ENCODE measurements at regions not wholly inside any gene's neighbourhood (a gene's known extent, or its start where the extent isn't known, plus 50 kb on each side); places are given as distances from the start of the nearest gene placed in this dataset.

DNA sequence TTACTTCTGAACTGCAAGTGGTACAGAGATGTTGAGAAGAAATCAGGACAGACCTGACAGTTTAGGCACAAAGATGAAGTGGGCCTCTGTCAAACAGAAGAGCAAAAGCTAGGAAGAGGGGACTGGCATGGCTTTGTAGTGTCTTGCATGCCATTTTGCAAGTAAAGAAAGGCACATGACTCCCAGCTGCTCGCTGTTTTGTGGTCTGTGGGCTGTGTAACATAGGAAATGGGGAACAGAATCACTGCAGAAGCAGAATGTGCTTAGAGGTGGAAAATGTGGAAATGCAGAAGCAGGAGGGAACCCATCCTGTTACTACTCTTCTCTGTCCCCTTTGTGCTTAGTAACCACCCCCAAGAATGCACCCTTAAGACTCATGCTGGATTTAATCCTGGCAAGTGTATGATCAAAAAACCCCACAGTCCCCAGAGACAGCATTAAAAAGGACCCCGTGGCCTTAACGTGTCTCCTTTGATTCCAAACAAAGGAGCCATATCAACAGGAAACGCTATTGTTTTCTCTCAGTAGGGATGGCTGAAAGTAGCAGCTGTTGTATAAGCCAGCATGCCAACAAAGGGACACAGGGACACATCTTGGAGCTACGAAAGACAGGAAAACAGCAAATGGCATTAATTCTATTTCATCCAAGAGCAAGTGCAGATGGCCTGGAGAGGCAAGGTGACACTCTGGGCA lies 177.6 kb upstream of the GLRA2 start:
- no peak overlapping the region for H3K4me3 ChIP-seq (ENCODE audit: insufficient read depth, low read depth, low read length)

More for the DNA sequence above, 177.6 kb upstream of the GLRA2 start:
- no peak overlapping the region for H4K91ac ChIP-seq (ENCODE audit: insufficient read depth, low read depth, low read length)
- no peak for DNase-seq
- no peaks in the 10 kb centered on the region for H4K20me1 ChIP-seq (ENCODE audit: insufficient read depth, low read length)
- H4K5ac ChIP-seq (ENCODE audit: low read depth, low read length), result no peak overlapping the region
- in situ Hi-C loops (cut with MboI; ENCODE audit: low sequenced_read_pairs) (no loop called here), dilution Hi-C loops (cut with HindIII; ENCODE audit: low sequenced_read_pairs, unreplicated experiment) (no loop called here), intact Hi-C loops (cut with micrococcal nuclease) (no loop called here)
- H3K27me3 ChIP-seq (ENCODE audit: control insufficient read depth, insufficient read depth, low read length), result no peaks in the 10 kb centered on the region
- no peak overlapping the region for H2AK9ac ChIP-seq (replicated peaks; ENCODE audit: low read depth, low read length, poor library complexity)
- H3K18ac ChIP-seq (ENCODE audit: low read depth, low read length), result no peak overlapping the region
- no peak overlapping the region for H3K4ac ChIP-seq (ENCODE audit: low read depth, low read length)
- H3K4me2 ChIP-seq (ENCODE audit: low read depth, low read length), result no peak overlapping the region
- no peak overlapping the region for H2BK120ac ChIP-seq (ENCODE audit: low read depth, low read length)
- no peak for ATAC-seq (ENCODE audit: low read depth)
- H3K36me3 ChIP-seq (ENCODE audit: control insufficient read depth, insufficient read depth, low read length), result no peaks in the 10 kb centered on the region
- no TSS peak for BruUV-seq (replicated peaks)
- no peak overlapping the region for H4K8ac ChIP-seq (ENCODE audit: low read depth in 2 of 2, low read length in 2 of 2)
- CTCF ChIA-PET, result no interaction called here
- H3K23ac ChIP-seq (ENCODE audit: low read depth, low read length), result no peak overlapping the region
- H3K27ac ChIP-seq (ENCODE audit: insufficient read depth, low read length), result no peak overlapping the region
- TF ChIP-seq RAD21 (IDR thresholded peaks at IDR 0.05; ENCODE audit: low read length) (no peak), MAFK (IDR thresholded peaks at IDR 0.05; ENCODE audit: low read depth, low read length) (no peak), CEBPB (IDR thresholded peaks at IDR 0.05; ENCODE audit: low read depth, low read length) (no peak), RCOR1 (IDR thresholded peaks at IDR 0.05; ENCODE audit: insufficient replicate concordance, low read length) (no peak), MXI1 (IDR thresholded peaks at IDR 0.05; ENCODE audit: borderline replicate concordance, low read depth, low read length) (no peak), RFX5 (IDR thresholded peaks at IDR 0.05; ENCODE audit: low read depth, low read length) (no peak), MAZ (IDR thresholded peaks at IDR 0.05; ENCODE audit: borderline replicate concordance, low read depth, low read length) (no peak), BHLHE40 (IDR thresholded peaks at IDR 0.05; ENCODE audit: low read depth, low read length) (no peak), SMC3 (IDR thresholded peaks at IDR 0.05; ENCODE audit: low read depth, low read length) (no peak), NFE2L2 (IDR thresholded peaks at IDR 0.05; ENCODE audit: low read depth, low read length) (no peak), POLR2A (IDR thresholded peaks at IDR 0.05; ENCODE audit: low read depth, low read length) (no peak), CHD1 (IDR thresholded peaks at IDR 0.05; ENCODE audit: low read depth, low read length) (no peak), FOS (IDR thresholded peaks at IDR 0.05; ENCODE audit: low read depth, low read length) (no peak)
- TF ChIP-seq, protein P1, sequence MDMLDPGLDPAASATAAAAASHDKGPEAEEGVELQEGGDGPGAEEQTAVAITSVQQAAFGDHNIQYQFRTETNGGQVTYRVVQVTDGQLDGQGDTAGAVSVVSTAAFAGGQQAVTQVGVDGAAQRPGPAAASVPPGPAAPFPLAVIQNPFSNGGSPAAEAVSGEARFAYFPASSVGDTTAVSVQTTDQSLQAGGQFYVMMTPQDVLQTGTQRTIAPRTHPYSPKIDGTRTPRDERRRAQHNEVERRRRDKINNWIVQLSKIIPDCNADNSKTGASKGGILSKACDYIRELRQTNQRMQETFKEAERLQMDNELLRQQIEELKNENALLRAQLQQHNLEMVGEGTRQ (IDR thresholded peaks at IDR 0.05; ENCODE audit: low read depth, low read length), result no peak
- TF ChIP-seq, protein P2, sequence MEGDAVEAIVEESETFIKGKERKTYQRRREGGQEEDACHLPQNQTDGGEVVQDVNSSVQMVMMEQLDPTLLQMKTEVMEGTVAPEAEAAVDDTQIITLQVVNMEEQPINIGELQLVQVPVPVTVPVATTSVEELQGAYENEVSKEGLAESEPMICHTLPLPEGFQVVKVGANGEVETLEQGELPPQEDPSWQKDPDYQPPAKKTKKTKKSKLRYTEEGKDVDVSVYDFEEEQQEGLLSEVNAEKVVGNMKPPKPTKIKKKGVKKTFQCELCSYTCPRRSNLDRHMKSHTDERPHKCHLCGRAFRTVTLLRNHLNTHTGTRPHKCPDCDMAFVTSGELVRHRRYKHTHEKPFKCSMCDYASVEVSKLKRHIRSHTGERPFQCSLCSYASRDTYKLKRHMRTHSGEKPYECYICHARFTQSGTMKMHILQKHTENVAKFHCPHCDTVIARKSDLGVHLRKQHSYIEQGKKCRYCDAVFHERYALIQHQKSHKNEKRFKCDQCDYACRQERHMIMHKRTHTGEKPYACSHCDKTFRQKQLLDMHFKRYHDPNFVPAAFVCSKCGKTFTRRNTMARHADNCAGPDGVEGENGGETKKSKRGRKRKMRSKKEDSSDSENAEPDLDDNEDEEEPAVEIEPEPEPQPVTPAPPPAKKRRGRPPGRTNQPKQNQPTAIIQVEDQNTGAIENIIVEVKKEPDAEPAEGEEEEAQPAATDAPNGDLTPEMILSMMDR (conservative IDR thresholded peaks at IDR 0.05; ENCODE audit: low read depth, low read length), result no peak
- TF ChIP-seq, protein P3, sequence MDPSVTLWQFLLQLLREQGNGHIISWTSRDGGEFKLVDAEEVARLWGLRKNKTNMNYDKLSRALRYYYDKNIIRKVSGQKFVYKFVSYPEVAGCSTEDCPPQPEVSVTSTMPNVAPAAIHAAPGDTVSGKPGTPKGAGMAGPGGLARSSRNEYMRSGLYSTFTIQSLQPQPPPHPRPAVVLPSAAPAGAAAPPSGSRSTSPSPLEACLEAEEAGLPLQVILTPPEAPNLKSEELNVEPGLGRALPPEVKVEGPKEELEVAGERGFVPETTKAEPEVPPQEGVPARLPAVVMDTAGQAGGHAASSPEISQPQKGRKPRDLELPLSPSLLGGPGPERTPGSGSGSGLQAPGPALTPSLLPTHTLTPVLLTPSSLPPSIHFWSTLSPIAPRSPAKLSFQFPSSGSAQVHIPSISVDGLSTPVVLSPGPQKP (IDR thresholded peaks at IDR 0.05; ENCODE audit: borderline replicate concordance, low read depth, low read length), result no peak
- H2BK20ac ChIP-seq (ENCODE audit: low read depth, low read length), result no peak overlapping the region
- H2AK5ac ChIP-seq (ENCODE audit: low read depth, low read length), result no peak overlapping the region
- POLR2A ChIA-PET (ENCODE audit: unreplicated experiment), result no interaction called here
- H2BK15ac ChIP-seq (ENCODE audit: low read depth, low read length), result no peak overlapping the region
- H3K4me1 ChIP-seq (ENCODE audit: control insufficient read depth, insufficient read depth, low read length), result no peaks in the 10 kb centered on the region
- no peak overlapping the region for H3K9ac ChIP-seq (ENCODE audit: low read depth, low read length)
- no peak overlapping the region for H3K14ac ChIP-seq (replicated peaks; ENCODE audit: low read depth, low read length)
- no peak overlapping the region for H2BK5ac ChIP-seq (ENCODE audit: low read depth, low read length, poor library complexity, severe bottlenecking)
- no CpG with 5 or more reads among the region's 5 CpGs for WGBS, 2 experiments (ENCODE audit: extremely low coverage in 2 of 2, insufficient read length in 1 of 2)
- no peaks in the 10 kb centered on the region for H3K9me1 ChIP-seq (ENCODE audit: insufficient read depth, low read length)
- H2AFZ ChIP-seq (replicated peaks; ENCODE audit: low read length, poor library complexity), result no peak overlapping the region
- no peak overlapping the region for H3K56ac ChIP-seq (ENCODE audit: extremely low read depth, insufficient read depth, low read length)
- H3K79me1 ChIP-seq (ENCODE audit: low read depth in 1 of 2, low read length in 2 of 2), result no peaks in the 10 kb centered on the region
- no peaks in the 10 kb centered on the region for H3K9me3 ChIP-seq (ENCODE audit: control insufficient read depth, insufficient read depth, low read length)
